GM19468 (cell line): ENCODE measurements at regions not wholly inside any gene's neighbourhood (a gene's known extent, or its start where the extent isn't known, plus 50 kb on each side); places are given as distances from the start of the nearest gene placed in this dataset.

ENCODE experiments used
- ATAC-seq: cut with Tn5 transposase; IDR thresholded peaks from one replicate; pipeline ENCODE4 v1.9.1; 2021; ENCODE audit warnings: mild to moderate bottlenecking, moderate library complexity, moderate number of reproducible peaks; ENCODE audit not compliant: unreplicated experiment; ENCODE audit errors: extremely low read depth

DNA sequence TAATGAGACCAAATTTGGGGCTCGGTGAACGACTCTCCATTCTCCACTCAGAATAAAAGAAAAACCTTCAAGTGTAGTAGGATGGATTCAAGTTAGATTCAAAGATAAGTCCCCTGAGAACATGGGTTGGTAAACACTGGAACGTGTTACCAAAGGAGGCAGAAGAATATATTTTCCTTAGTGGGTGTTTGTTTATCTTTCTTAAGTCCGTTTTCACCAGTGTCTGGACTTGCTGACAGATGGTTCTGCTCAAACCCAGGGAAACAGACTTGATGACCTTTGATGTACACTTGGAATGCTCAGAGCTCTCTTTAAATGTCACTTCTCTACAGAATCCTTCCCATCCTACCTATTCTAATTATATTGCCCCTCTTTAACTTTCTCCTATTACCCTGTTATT, 310.3 kb upstream of the ZNF521 start:
- no peak for ATAC-seq

DNA sequence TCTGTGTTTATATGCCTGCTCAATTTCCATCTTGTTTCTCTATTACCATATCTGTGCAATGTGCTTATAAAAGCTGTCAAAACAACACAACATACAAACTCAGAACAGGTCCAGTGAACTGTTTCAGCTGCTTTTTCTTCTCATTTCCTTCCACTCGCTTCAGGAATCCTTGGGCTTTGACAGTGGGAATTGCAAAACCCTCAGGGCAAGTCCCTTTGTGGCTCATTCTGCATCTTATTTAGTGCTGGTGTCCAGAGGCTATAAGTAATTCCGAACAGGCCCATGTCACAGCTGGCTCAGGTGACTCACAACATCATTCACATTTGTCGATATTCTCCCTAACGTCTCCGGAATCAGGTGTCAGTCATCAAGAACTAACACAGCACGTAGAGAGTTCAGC, 309.9 kb upstream of the ZNF521 start:
- no peak for ATAC-seq

DNA sequence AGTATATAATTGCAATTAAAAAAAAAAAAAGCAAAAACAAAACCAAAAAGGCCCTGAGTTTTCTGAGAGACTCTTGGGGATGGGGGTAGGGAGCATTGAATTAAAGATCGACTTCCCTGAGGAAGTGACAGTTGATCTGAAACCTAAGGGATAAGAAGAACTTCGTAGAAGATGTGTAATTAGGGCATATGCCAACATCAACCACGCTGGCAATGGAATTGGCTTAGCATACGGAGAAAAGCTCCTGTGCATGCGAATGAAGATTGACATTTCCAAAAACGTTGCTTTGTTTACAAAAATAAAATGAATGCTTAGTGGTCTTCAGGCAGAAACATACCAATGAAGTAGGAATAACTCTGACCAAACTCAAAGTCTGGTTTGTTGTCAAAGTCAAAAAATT, 307.6 kb upstream of the ZNF521 start:
- ATAC-seq = no peak

DNA sequence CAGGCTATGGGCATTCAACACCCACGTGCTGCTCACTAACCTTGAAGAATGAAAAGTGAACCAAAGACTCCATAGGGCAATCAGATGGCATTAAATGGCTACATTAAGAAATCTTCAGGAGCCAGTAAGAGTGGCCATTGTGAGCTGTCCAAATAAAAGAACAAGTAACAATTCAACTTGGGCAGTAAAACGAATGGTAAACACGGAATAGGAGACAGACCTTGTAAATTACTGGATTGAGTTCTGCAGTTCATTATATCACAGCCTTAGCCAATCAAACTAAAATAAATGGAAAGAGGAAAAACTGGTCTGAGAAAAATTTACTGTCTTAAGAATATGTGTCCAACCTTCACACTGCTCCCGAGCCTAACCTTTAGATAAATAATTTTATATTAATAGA, 306.5 kb upstream of the ZNF521 start:
- ATAC-seq = no peak

DNA sequence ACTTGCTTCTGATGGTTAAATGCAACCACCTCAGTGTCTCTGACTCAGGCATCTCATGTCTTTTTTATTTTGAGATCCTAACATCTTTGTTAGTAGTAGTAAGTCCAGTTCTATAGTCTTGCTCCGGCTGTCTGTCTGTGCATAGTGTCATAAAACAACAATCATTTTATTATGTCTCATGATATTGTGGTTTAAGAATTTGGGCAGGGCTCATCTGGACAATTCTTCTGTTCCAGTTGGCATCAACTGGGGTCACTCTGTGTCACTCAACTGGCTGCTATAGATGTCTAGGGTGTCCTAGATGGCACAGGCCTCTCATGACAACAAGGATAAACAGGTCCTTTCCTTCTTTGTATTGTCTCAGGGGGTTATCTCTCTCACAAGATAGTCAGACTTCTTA, 299.6 kb upstream of the ZNF521 start:
- ATAC-seq = no peak

DNA sequence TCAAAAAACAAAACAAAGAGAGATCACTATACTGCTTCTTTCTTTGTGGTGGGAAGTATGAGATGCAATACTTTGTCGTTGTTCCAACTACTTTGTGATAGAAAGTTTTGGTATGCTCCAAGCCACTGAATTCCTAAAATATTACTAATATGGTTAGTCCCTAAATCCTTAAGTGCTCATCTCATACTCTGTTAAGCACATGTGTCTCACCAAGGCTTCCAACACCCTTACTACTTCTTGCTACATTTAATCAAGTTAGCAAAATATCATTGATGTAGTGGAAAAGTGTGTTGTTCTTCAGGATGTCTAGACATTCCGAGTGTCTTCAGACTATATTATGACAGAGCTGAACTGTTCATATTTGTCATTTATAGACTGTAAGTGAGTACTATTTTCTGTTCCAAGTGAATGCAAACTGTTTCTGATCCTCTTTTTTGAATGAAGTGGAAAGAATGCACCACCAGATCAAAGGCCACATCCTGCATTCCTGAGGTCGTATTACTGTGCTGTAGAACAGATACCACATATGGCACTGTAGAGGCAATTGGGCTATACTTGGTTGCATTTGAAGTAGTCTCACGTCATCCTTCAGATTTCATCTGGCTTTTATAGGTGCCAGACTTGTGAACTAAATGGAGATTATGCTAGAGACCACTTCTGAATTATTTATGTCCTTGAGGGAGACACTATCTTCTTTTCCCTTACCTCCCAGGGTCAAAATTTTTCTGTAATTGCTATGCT, 298.4 kb upstream of the ZNF521 start:
- no peak for ATAC-seq

DNA sequence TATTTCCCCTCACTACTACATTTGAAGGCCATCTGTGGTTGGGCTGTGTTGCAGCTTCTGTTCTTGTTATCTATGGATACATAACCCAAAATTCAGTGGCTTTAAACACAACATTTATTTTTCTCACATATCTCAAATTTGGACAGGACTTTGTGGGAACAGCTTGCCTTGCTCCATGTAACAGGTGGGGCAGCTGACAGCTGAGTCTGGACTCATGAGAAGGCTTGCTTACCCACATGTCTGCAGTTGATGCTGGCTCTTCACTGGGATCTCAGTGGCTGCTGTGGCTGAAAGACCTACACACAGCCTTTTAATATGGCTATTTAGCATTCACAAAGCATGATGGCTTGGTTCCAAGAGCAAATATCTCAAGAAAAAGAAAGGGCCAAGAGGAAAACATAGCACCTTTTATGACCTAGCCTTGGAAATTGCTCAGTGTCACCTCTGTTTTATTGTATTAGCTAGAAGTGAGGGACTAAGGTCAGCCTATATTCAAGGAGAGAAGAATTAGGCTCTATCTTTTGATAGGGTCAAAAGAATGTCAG, 296.8 kb upstream of the ZNF521 start:
- no peak for ATAC-seq

DNA sequence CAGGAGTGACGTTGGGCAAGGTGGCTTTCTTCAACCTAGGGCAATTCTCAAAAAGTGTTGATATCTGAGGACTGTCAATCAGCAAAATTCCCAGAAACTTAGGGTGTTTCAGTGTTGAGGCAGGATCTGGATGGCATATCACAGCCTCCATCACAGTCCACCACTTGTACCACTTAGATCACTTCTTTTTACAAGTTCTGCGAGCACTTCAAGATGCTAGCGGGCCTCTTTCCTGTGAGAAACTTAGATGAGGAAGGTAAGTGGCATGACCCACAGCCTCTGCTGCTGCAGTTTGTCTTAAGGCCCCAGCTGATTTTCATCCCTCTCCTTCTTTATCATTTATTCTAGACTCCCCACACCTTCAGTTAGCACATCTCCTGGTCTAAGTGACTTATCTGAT, 295.4 kb upstream of the ZNF521 start:
- no peak for ATAC-seq

DNA sequence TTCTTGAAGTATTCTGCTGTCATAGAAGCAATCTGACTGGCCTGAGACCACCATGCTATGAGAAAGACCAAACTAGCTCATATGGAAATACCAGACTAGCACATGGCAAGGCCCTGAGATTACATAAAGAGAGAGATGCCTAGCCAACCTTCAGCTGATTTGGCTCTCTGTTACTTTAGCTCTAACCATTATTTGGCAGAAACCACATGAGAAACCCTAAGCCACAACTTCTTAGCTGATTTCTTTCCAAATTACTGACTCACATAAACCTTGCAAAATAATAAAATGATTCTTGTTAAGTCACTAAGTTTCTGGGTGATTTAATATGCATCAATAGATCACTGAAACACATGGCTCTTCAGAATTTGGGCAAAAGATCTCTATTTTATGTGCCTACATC, 295.0 kb upstream of the ZNF521 start:
- ATAC-seq = no peak

DNA sequence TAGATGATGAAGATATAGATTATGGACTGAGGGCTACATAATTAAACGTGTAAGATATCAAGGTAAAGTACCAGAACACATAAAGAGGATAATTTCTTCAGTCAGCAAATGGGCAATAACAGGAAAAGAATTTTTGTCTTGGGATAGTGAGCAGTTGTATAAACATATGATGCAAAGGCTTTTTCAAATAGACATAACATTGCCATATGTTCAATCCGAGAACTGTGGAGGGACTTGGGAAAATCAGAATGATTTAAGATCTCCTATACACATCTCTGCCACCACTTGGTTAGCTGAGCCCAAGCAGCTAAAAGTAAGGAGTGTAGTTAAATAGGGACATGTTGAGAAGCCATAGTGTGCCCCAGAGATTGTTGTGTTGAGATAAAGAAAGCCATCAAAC, 287.6 kb upstream of the ZNF521 start:
- ATAC-seq = no peak

DNA sequence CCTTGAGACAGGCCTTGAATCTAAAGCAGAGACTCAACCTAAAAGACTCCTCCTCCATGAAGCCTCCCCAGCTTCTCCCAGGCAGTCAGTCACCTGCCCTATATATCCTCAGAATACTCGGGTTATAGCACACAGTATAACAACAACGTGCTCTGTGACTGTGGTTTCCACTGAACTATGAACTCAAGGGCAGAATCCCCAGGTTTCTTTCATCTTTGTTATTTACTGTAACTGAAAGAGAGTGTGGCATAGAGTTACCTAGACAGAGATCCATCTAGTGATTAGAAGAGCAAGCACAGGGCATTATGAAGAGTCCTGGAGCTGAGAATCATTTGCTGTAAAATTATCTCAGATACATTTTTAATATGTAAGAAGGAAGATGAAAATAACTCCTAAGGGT, 281.6 kb upstream of the ZNF521 start:
- no peak for ATAC-seq

DNA sequence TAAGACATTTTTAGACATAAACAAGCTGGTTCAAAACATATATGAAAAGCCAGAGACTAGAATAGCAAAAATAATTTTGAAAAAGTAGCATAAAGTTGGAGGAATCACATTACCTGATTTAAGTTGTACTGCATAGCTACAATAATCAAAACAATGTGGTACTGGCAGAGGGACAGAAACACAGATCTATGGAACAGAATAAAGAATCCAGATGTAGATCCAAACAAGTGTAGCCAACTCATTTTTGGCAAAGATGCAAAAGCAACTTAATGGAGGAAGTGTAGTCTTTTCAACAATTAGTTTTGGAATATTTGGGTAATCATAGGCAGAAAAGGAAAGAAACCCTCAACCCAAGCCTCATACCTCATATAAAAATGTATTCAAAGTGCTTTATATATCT, 278.7 kb upstream of the ZNF521 start:
- no peak for ATAC-seq

DNA sequence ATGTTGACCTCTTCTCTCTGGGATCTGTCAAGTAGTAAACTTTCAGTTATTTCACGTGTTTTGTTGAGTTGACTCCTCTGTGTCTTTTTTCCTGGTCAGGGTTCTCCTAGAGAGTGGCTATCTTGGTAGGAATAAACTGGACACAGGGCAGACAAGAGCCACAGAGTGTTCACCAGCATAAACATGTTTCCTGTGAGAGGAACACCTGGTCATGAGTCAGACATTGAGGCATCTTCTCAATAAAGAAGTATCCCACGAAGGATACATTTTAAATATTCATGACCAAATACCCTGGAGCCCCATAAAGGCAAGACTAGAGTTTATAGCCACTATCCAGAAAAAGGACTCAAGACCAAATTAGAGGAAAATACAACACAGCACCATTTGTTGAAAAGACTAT, 269.7 kb upstream of the ZNF521 start:
- no peak for ATAC-seq

DNA sequence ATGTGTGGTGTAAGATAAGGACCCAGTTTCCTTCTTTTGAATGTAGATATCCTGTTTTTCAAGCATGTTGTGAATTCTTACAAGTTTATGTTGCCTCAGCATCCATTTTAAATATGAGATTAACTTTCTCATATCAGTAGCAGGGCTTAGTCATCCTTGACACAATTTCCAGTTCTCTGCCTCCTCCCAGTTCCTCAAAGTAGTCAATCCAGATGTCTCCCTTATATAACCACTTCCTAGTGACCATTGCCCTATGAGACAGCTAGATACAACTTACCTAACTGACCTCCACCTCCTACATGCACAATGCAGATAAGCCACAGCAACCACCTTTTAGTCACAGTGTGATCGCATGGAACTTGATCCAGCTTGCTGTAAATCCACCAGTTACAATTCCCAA, 269.2 kb upstream of the ZNF521 start:
- no peak for ATAC-seq

DNA sequence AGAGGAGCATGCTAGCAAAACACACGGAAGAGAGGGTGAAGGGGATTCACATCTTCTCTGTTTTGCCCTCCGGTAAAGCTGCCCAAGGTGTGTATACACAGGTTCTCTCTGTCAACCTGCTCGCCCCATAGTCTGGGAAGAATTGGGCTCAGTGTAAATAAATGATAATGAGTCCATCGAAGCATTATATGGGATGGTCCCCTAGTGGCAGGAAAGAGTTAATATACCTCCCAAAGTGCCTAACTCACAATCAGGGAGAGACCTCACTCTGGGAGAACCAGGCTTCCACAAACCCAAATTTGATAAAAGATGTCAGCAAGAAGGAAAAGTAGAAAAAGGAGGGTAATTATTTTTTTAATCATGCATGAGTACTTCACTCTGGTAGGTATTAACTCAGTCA, 262.2 kb upstream of the ZNF521 start:
- no peak for ATAC-seq

DNA sequence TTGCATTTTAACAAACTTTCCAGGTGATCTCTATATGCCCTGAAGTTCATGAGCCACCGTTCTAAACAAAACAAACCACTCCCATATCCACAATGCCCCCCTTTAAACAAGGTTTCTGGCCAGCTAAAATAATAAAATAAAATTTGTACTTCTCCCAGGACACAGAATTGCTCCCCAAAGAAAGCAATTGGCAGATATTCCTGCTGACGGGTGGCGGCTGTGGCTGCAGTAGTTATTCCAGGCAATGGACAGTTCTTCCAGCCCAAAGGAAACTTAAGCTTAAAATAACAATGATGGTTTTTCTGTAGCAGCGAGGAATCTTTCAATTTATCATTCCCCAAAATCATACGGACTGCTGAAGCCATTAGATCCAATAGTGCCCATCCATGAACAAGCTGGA, 260.5 kb upstream of the ZNF521 start:
- ATAC-seq = no peak

DNA sequence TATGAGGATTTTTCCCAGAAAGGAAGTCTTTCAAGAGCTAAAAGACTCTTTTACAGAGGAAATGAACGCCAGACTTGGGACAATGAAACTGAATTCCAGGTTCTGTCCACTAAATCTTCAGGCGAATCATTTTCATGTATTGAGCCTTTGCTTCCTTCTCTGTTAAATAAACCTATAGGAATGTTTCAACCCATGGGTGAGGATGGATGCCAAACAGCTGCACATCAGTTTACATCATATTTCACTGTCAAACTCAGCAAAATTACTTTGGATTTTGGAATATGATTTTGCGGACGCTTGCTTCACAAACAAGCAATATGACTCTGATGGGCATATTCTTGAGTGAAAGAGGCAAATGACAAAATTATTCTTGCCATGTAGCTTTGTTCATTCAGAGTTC, 256.1 kb upstream of the ZNF521 start:
- no peak for ATAC-seq

DNA sequence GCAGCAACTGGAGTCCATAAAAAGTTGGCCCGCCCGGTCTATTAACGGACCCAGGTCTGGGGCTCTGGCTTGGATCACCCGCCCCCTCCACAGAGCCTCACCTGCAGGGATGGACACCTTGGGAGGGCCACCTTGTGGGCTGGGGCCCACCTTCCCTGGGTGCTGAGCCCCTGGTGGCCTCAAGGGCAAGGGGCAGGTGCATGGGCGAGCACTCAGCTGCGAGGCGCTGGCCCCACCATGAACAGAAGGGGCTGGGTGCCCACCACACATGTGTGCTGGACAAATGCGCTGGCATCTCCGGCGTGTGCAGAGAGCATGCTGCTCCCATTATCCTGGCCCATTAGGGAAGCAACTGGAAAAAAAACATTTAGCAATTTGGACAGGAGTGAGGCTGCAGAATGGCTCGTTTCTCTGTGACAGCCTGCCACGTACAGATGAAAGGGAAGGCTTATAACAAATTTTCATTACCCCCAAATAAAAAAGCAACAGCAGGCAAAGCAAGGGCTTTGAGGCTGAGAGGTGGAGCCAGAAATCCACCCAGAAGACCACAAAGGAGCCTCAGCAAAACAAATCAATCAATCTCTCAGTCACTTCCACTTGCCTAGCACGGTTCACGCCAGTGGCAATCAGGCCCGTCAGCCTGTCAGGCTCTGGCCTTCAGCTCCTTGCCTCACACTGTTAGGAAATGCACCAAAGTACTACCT, 253.1 kb upstream of the ZNF521 start:
- no peak for ATAC-seq

DNA sequence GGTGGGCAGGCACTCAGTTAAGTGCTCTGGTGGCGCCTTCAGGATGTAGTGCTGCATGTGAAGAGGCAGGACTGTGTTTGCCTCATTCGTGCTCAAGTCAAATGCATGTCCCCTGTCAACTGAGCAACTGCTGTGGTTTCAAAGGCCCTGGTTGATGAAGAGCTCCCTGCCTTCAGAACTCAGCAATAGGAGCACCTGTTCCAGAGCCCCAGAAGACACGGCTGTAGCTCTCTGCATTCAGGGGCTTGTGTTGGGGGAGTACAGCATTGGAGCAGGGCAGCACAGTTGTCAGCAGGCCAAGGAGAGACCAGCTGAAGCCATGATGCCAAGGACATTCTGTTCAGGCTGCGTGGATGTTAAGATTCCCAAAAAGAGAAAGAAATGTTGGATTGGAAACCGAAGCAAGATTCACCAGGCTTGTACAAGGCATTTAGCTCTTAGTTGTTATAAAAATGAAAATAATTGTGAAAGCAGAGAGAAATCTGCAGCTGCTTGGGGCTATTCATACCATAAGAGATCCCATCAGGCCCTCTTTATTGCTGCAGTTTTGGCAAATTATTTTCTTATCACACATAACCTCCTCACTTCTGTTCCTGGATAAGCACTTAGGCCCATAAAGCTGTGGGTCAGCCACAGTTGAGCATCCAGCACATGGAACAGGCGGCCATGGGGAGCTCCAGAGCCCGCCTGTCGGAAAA, 252.4 kb upstream of the ZNF521 start:
- ATAC-seq = no peak

DNA sequence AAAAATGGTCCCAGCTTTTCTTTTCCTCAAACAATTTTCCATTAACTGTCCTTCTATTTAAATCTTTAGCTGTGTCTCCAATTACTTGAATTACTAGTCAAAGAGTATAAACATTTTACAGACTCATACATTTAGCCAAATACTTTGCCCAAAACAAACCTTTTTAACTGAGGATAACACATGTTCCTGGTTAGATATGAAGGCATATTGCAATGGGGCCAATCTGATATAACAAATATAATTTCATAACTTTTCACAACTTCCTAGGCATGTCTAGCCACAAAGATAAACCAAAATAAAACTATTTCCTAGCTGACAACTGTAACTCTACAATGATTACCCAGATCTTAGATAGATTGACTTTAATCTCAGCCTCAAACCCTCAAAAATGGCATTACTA, 247.5 kb upstream of the ZNF521 start:
- ATAC-seq = no peak

DNA sequence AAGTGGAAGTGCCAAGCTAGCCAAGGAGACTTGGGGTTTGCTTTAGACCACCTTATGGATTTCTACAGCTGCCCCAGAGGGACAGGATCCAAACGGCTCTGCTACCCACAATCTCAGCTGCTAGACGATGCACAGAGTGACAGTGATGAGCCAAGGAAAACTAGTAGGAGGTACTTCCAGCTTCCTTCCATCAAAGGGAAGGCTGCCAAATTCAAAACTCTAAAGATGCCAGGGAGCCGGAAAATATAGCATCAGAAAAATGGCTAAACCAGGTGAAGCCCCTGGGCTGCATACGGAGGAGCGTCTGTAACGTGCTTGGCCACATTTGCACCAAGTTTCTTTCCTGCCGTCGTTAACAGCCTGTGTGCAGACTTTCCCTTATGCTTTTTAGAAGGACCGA, 245.5 kb upstream of the ZNF521 start:
- no peak for ATAC-seq
